Sigmoid colon (tissue), 4 donors: ENCODE measurements at regions not wholly inside any gene's neighbourhood (a gene's known extent, or its start where the extent isn't known, plus 50 kb on each side); places are given as distances from the start of the nearest gene placed in this dataset.

Source experiments
- EP300 ChIP-seq, 4 donors: sonication (generic); formaldehyde crosslinking; IDR thresholded peaks; one replicate each; pipeline ENCODE4 v1.6.1; 2017; ENCODE audit warnings: antibody characterized with exemption in 4 of 4
- TF ChIP-seq, protein P1 (sequence below), 4 experiments: fragments of 450-650 bp in 3 of 4; fragments of 200-600 bp in 1 of 4; IDR thresholded peaks; one replicate each; pipeline ENCODE4 v1.5.1; 2016 to 2019; ENCODE audit warnings: antibody characterized with exemption in 4 of 4, mild to moderate bottlenecking in 3 of 4, moderate library complexity in 2 of 4

DNA sequence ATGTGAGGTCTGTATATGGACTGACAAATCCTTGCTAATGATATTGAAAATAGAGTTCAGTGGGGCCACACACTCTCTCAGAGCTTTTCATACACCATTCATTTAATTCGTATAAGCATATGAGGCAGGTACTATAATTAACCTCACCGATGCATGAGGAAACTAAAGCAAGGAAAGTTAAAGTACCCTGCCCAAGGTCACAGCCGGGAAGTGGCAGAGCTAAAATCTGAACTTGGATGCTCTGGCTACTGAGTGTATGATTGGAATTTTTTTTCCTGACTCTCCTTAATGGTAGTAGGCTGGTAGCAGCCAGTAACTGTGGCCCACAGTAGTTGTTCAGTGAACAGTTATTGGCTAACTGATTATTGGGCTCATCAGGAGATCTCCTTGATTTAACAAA, 135.3 kb downstream of the NUDT12 start:
- TF ChIP-seq EP300 (IDR thresholded peaks at IDR 0.05): no peak
- TF ChIP-seq, protein P1, sequence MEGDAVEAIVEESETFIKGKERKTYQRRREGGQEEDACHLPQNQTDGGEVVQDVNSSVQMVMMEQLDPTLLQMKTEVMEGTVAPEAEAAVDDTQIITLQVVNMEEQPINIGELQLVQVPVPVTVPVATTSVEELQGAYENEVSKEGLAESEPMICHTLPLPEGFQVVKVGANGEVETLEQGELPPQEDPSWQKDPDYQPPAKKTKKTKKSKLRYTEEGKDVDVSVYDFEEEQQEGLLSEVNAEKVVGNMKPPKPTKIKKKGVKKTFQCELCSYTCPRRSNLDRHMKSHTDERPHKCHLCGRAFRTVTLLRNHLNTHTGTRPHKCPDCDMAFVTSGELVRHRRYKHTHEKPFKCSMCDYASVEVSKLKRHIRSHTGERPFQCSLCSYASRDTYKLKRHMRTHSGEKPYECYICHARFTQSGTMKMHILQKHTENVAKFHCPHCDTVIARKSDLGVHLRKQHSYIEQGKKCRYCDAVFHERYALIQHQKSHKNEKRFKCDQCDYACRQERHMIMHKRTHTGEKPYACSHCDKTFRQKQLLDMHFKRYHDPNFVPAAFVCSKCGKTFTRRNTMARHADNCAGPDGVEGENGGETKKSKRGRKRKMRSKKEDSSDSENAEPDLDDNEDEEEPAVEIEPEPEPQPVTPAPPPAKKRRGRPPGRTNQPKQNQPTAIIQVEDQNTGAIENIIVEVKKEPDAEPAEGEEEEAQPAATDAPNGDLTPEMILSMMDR (IDR thresholded peaks at IDR 0.05): no peak
